Large intestine (tissue), 3 donors: ENCODE measurements at regions not wholly inside any gene's neighbourhood (a gene's known extent, or its start where the extent isn't known, plus 50 kb on each side); places are given as distances from the start of the nearest gene placed in this dataset.

Experiments used
- DNase-seq, 2 donors: peaks; one replicate each; pipeline versions ENCODE4 v3.0.0 to v3.0.0-alpha.2; 2013
- H3K27ac ChIP-seq: one replicate; pipeline ENCODE4 v1.5.1; 2013; ENCODE audit warnings: low read length
- H3K27me3 ChIP-seq: 2 replicates; pipeline ENCODE4 v1.6.1; 2013; ENCODE audit warnings: low read length; ENCODE audit not compliant: control insufficient read depth, insufficient read depth
- H3K36me3 ChIP-seq: 2 replicates; pipeline ENCODE4 v1.6.1; 2013; ENCODE audit warnings: low read length; ENCODE audit not compliant: control insufficient read depth, insufficient read depth
- H3K4me1 ChIP-seq: one replicate; pipeline ENCODE4 v1.6.1; 2013; ENCODE audit warnings: low read length; ENCODE audit not compliant: control insufficient read depth, insufficient read depth
- H3K4me3 ChIP-seq: one replicate; pipeline ENCODE4 v1.5.1; 2013; ENCODE audit warnings: low read length
- H3K9me3 ChIP-seq: one replicate; pipeline ENCODE4 v1.6.1; 2013; ENCODE audit warnings: mild to moderate bottlenecking, low read depth, low read length, moderate library complexity; ENCODE audit not compliant: control insufficient read depth
- WGBS: methylation state at CpG from one replicate; pipeline ENCODE4 v1.1.5; 2013; ENCODE audit warnings: low lambda C conversion rate; ENCODE audit not compliant: insufficient coverage; 5-methylcytosine and 5-hydroxymethylcytosine counted together

DNA sequence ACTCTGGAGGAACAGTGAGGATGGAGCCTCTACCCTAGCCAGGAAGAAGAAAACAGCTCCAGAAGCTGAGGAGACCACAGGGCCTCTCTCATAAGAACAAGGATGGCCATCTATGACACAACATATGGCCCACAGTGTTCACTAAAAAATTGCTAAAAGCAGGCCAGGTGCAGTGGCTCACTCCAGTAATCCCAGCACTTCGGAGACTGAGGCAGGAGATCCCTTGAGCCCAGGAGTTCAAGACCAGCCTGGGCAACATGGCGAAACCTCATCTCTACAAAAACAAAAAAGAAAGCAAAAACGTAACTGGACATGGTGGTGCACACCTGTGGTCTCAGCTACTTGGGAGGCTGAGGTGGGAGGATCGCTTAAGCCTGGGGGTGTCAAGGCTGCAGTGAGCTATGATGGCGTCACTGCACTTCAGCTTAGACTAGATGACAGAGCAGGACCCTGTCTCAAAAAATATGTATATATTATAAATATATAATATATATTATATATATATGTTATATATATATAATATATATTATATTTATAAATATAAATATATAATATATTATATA lies 103.1 kb downstream of the TOMM20 start:
- Histone ChIP-seq H3K9me3 (no peaks in the 10 kb centered on the region), H3K4me1 (no peaks in the 10 kb centered on the region), H3K4me3 (no peak overlapping the region), H3K27me3 (no peaks in the 10 kb centered on the region), H3K36me3 (no peaks in the 10 kb centered on the region), H3K27ac (no peak overlapping the region)
- WGBS, result 100% methylated on average over 1 of the region's 5 CpGs
- no peak for DNase-seq

DNA sequence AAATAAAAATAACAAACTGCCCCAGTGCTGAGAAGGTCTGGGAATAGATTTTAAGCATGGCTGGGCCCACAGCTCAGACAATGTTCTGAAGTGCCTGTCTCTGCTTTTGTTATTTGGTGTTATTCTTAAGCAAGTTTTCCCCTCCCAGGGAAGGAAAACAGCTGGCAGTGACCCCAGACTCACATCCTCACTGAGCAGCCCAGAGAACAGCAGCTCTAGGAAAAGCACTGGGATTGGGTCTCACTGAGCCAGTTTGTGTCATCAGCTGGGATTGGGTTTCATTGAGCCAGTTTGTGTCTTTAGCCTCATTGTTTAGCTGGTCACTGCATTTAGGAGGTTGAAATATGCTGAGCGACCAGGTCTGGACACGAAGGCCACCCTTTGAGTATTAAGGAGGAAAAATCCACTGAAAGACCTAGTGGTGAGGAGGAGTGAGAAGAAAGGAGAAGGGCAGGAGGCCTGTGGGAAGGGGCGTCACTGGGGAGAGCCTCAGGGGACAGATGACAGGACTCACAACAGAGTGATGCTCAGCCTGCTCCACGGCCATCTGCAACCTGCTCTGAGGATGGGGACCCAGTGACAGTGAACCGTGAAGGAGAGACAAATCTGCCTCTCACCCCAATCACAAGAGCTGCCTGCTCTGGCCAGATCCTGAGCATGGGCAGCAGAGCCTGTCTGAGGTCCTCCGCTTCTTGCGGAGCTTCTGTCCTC lies 103.8 kb downstream of the TOMM20 start:
- Histone ChIP-seq H3K4me1 (no peaks in the 10 kb centered on the region), H3K9me3 (no peaks in the 10 kb centered on the region), H3K4me3 (no peak overlapping the region), H3K27ac (no peak overlapping the region), H3K36me3 (no peaks in the 10 kb centered on the region), H3K27me3 (no peaks in the 10 kb centered on the region)
- no peak for DNase-seq
- WGBS, result no CpG with 5 or more reads among the region's 7 CpGs

- no peaks in the 10 kb centered on the region for H3K36me3 ChIP-seq
- H3K4me3 ChIP-seq, result no peak overlapping the region
- DNase-seq, result no peak
- H3K27ac ChIP-seq, result no peak overlapping the region
- no peaks in the 10 kb centered on the region for H3K4me1 ChIP-seq
- no peaks in the 10 kb centered on the region for H3K27me3 ChIP-seq
- WGBS, result 100% methylated on average over 2 of the region's 10 CpGs
- no peaks in the 10 kb centered on the region for H3K9me3 ChIP-seq
Measured at GRCh38 chr1:235023711-235024439, 104.8 kb downstream of the TOMM20 start.

GRCh38 chr1:235022981-235023710 lies 105.5 kb downstream of the TOMM20 start:
- DNase-seq, result no peak
- Histone ChIP-seq H3K27me3 (no peaks in the 10 kb centered on the region), H3K4me1 (no peaks in the 10 kb centered on the region), H3K27ac (no peak overlapping the region), H3K4me3 (no peak overlapping the region), H3K9me3 (no peaks in the 10 kb centered on the region), H3K36me3 (no peaks in the 10 kb centered on the region)
- WGBS, result 100% methylated on average over 1 of the region's 13 CpGs

- no CpG with 5 or more reads among the region's 12 CpGs for WGBS
- no peaks in the 10 kb centered on the region for H3K27me3 ChIP-seq
- no peaks in the 10 kb centered on the region for H3K9me3 ChIP-seq
- no peak overlapping the region for H3K4me3 ChIP-seq
- no peaks in the 10 kb centered on the region for H3K36me3 ChIP-seq
- DNase-seq, result peak in 1 of 2 donors; percentile 26
- H3K27ac ChIP-seq, result no peak overlapping the region
- no peaks in the 10 kb centered on the region for H3K4me1 ChIP-seq
Measured at GRCh38 chr1:235022341-235022980, 106.2 kb downstream of the TOMM20 start.

DNA sequence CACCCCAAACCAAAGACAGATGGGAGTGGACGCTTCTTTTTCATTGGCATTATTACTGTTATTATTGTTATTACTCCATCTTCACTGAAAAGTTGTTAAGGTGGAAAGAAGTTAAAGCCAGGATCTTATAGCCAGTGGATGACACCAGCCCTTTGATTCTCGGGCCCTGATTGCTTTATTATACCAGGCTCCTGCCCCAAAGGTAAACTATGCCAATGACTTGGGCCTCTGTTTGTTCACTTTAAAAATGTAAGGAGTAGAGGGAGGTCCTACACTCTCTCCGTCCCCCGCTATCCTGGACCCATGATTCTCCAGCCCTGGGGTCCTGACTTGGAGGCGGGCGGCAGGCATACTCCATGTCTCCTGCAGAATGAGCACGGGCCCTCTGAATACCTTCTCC lies 106.8 kb downstream of the TOMM20 start:
- WGBS, result no CpG with 5 or more reads among the region's 7 CpGs
- H3K4me3 ChIP-seq, result no peak overlapping the region
- no peaks in the 10 kb centered on the region for H3K27me3 ChIP-seq
- no peaks in the 10 kb centered on the region for H3K4me1 ChIP-seq
- H3K9me3 ChIP-seq, result no peaks in the 10 kb centered on the region
- no peak for DNase-seq
- no peak overlapping the region for H3K27ac ChIP-seq
- H3K36me3 ChIP-seq, result no peaks in the 10 kb centered on the region

GRCh38 chr1:235021321-235021720 lies 107.3 kb downstream of the TOMM20 start:
- no peak overlapping the region for H3K4me3 ChIP-seq
- no peaks in the 10 kb centered on the region for H3K27me3 ChIP-seq
- no peak overlapping the region for H3K27ac ChIP-seq
- WGBS, result no CpG with 5 or more reads among the region's 7 CpGs
- H3K4me1 ChIP-seq, result no peaks in the 10 kb centered on the region
- H3K9me3 ChIP-seq, result no peaks in the 10 kb centered on the region
- no peak for DNase-seq
- H3K36me3 ChIP-seq, result no peaks in the 10 kb centered on the region

- Histone ChIP-seq H3K9me3 (no peaks in the 10 kb centered on the region), H3K27ac (no peak overlapping the region), H3K4me3 (no peak overlapping the region), H3K27me3 (no peaks in the 10 kb centered on the region), H3K36me3 (no peaks in the 10 kb centered on the region), H3K4me1 (no peaks in the 10 kb centered on the region)
- no peak for DNase-seq
- WGBS, result no CpG with 5 or more reads among the region's 4 CpGs
Measured at GRCh38 chr1:235019961-235020360, 108.7 kb downstream of the TOMM20 start.

- Histone ChIP-seq H3K4me1 (no peaks in the 10 kb centered on the region), H3K27me3 (no peaks in the 10 kb centered on the region), H3K9me3 (no peaks in the 10 kb centered on the region), H3K4me3 (no peak overlapping the region), H3K36me3 (no peaks in the 10 kb centered on the region), H3K27ac (no peak overlapping the region)
- DNase-seq, result no peak
- 100% methylated on average over 1 of the region's 3 CpGs for WGBS
Measured at GRCh38 chr1:235019471-235019870, 109.2 kb downstream of the TOMM20 start.
